GM12891 (cell line): ENCODE measurements at regions not wholly inside any gene's neighbourhood (a gene's known extent, or its start where the extent isn't known, plus 50 kb on each side); places are given as distances from the start of the nearest gene placed in this dataset.

Source experiments
- PAX5 ChIP-seq: IDR thresholded peaks from 2 replicates; pipeline ENCODE4 v1.6.1; 2011; ENCODE audit warnings: low read length, moderate library complexity, mild to moderate bottlenecking; ENCODE audit not compliant: insufficient read depth, severe bottlenecking
- POLR2A ChIP-seq: IDR thresholded peaks from 2 replicates; pipeline ENCODE4 v1.6.1; 2011; ENCODE audit warnings: low read depth, low read length, control low read depth
- POLR2AphosphoS5 ChIP-seq: IDR thresholded peaks from 2 replicates; pipeline ENCODE4 v1.6.1; 2011; ENCODE audit warnings: low read depth, low read length, control low read depth
- SPI1 ChIP-seq: IDR thresholded peaks from 2 replicates; pipeline ENCODE4 v1.6.1; 2011; ENCODE audit warnings: low read depth, low read length, control low read depth
- TAF1 ChIP-seq: IDR thresholded peaks from 2 replicates; pipeline ENCODE4 v1.6.1; 2011; ENCODE audit warnings: low read depth, low read length, control low read depth

DNA sequence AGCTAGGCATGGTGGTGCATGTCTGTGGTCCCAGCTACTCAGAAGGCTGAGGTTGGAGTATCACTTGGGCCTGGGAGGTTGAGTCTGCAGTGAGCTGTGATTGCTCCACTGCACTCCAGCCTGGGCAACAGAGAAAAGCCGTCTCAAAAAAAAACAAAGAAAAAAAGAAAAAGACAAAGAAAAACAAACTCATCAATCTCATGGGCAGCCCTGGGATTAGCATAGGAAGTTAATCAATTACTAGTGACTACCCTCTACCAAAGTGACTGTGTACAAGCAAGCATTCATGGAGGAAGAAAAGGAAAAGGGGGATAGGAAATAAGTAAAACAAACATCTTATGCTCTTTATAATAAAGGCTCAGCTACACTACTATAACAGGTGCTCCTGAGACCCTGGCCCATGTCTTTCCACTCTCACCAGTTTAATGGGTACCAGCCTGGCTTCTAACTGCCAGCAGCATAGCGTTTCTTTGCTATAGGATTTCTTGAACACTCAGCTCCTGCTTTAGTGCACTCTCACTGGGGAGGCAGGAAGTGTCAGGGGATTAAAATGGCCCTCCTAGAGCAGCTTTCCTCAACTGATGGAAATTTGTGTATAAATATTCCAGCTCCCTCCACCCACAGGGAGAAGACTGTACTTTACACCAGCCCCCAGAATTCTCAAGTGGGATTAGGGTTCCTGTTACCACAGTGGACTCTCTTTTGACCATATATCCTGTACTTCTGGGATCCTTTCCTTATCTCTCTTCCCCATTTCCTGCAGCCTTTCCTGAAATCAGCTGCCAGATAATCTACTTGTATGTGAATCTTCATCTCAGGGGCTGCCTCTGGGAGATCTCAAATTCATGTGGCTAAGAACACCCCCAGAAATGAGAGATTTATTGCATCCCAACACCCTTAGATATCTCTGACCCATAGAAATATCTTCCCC lies 91.3 kb upstream of the GLS start:
- no peak for TF ChIP-seq TAF1
- TF ChIP-seq POLR2A = no peak
- TF ChIP-seq POLR2AphosphoS5 = no peak
- TF ChIP-seq PAX5 = no peak
- TF ChIP-seq SPI1 = no peak
